GM18858 (cell line): ENCODE measurements at regions not wholly inside any gene's neighbourhood (a gene's known extent, or its start where the extent isn't known, plus 50 kb on each side); places are given as distances from the start of the nearest gene placed in this dataset.

ENCODE experiments used
- ATAC-seq: cut with Tn5 transposase; IDR thresholded peaks from one replicate; pipeline ENCODE4 v1.9.1; 2021; ENCODE audit not compliant: unreplicated experiment

- ATAC-seq = no peak
Measured at GRCh38 chr2:177143444-177143843, 69.2 kb upstream of the HNRNPA3 start.

- peak; percentile 60 for ATAC-seq
Measured at GRCh38 chr2:177147093-177147694, 65.4 kb upstream of the HNRNPA3 start.

- no peak for ATAC-seq
Measured at GRCh38 chr2:177147834-177148445, 64.7 kb upstream of the HNRNPA3 start.

- ATAC-seq = peak; percentile 66
Measured at GRCh38 chr2:177148477-177149154, 64.0 kb upstream of the HNRNPA3 start.

GRCh38 chr2:177149155-177149503, 63.5 kb upstream of the HNRNPA3 start:
- ATAC-seq = no peak

GRCh38 chr2:177153805-177154204, 58.8 kb upstream of the HNRNPA3 start:
- ATAC-seq = no peak

GRCh38 chr2:177154809-177155208, 57.8 kb upstream of the HNRNPA3 start:
- ATAC-seq = no peak

- ATAC-seq = no peak
Measured at GRCh38 chr2:177155631-177156030, 57.0 kb upstream of the HNRNPA3 start.

GRCh38 chr2:177161741-177162460, 50.7 kb upstream of the HNRNPA3 start:
- no peak for ATAC-seq
